Gastrocnemius medialis (tissue), 4 donors: ENCODE measurements at regions not wholly inside any gene's neighbourhood (a gene's known extent, or its start where the extent isn't known, plus 50 kb on each side); places are given as distances from the start of the nearest gene placed in this dataset.

Experiments
- ATAC-seq, 2 donors: fragments of 150-250 bp; one replicate each; pipeline ENCODE4 v1.9.1; 2016
- DNase-seq, 2 donors: peaks; one replicate each; pipeline ENCODE4 v3.0.0-alpha.2; 2019
- H3K27ac ChIP-seq, 4 donors: fragments of 200-600 bp; sonication (generic); 1 replicate in 1 of 4; 2 replicates in 3 of 4; pipeline ENCODE4 v1.5.1; 2016 to 2018; ENCODE audit warnings: mild to moderate bottlenecking in 2 of 4, moderate library complexity in 1 of 4
- H3K27me3 ChIP-seq, 3 donors: fragments of 200-600 bp; sonication (generic) in 2 of 3; 1 replicate in 1 of 3; 2 replicates in 2 of 3; pipeline versions ENCODE4 v1.5.1 to v1.6.0; 2016 to 2019; ENCODE audit warnings: mild to moderate bottlenecking in 1 of 3, moderate library complexity in 1 of 3
- H3K36me3 ChIP-seq, 2 donors: fragments of 200-600 bp; sonication (generic) in 1 of 2; one replicate each; pipeline ENCODE4 v1.5.1; 2017 to 2018
- H3K4me1 ChIP-seq, 2 donors: fragments of 200-600 bp; sonication (generic) in 1 of 2; one replicate each; pipeline ENCODE4 v1.5.1; 2016 to 2017; ENCODE audit warnings: mild to moderate bottlenecking in 2 of 2
- H3K4me3 ChIP-seq, 4 donors: fragments of 200-600 bp; sonication (generic) in 3 of 4; 1 replicate in 1 of 4; 2 replicates in 3 of 4; pipeline ENCODE4 v1.5.1; 2016 to 2019; ENCODE audit warnings: mild to moderate bottlenecking in 2 of 4
- H3K9me3 ChIP-seq, 3 donors: fragments of 200-600 bp; sonication (generic) in 2 of 3; 1 replicate in 1 of 3; 2 replicates in 2 of 3; pipeline ENCODE4 v1.5.1; 2016 to 2019
- POLR2A ChIP-seq, 2 donors: fragments of 450-650 bp; IDR thresholded peaks; one replicate each; pipeline ENCODE4 v1.6.1; 2017; ENCODE audit warnings: antibody characterized with exemption in 2 of 2, mild to moderate bottlenecking in 2 of 2, moderate library complexity in 2 of 2
- in situ Hi-C, 4 donors: fragments of 200-750 bp; cut with MboI; loops; one replicate each; pipeline versions ENCODE4 v1.15.0 to v1.8.0; 2017; ENCODE audit warnings: low sequenced_read_pairs in 4 of 4
- intact Hi-C: fragments of 100-400 bp; cut with DNase I; formaldehyde crosslinking; loops from one replicate; pipeline ENCODE4 v1.15.1; 2023; ENCODE audit warnings: low total_unique reads
- TF ChIP-seq, protein P1 (sequence below), 5 experiments: fragments of 450-650 bp in 3 of 5; fragments of 200-600 bp in 2 of 5; sonication (generic) in 2 of 5; IDR thresholded peaks in 4 of 5; conservative IDR thresholded peaks in 1 of 5; 1 replicate in 4 of 5; 2 replicates in 1 of 5; pipeline ENCODE4 v1.5.1; 2016 to 2019; ENCODE audit warnings: antibody characterized with exemption in 5 of 5, mild to moderate bottlenecking in 3 of 5, moderate library complexity in 3 of 5

DNA sequence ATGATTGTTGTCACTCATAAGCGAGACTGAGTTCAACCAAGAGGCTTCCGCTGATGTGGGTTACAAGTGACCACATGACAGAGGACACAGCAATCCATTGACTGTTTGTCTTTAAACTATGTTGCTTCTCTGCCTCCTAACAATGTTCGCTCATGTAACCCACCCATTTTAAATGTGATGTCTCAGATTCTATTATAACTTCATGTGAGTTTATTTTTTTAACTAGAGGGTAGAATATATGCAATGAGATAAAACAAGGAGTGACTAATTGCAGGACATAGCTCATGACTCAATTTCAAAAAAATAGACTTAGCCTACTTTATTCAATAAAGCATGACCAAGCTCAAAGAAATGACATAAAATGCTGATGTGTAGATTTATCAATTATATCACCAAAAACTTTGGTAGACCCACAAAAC, 119.2 kb upstream of the SASH1 start:
- Histone ChIP-seq H3K4me1 (no peaks in the 10 kb centered on the region), H3K9me3 (no peaks in the 10 kb centered on the region), H3K27me3 (no peaks in the 10 kb centered on the region), H3K36me3 (no peaks in the 10 kb centered on the region), H3K4me3 (no peak overlapping the region), H3K27ac (no peak overlapping the region)
- TF ChIP-seq, protein P1, sequence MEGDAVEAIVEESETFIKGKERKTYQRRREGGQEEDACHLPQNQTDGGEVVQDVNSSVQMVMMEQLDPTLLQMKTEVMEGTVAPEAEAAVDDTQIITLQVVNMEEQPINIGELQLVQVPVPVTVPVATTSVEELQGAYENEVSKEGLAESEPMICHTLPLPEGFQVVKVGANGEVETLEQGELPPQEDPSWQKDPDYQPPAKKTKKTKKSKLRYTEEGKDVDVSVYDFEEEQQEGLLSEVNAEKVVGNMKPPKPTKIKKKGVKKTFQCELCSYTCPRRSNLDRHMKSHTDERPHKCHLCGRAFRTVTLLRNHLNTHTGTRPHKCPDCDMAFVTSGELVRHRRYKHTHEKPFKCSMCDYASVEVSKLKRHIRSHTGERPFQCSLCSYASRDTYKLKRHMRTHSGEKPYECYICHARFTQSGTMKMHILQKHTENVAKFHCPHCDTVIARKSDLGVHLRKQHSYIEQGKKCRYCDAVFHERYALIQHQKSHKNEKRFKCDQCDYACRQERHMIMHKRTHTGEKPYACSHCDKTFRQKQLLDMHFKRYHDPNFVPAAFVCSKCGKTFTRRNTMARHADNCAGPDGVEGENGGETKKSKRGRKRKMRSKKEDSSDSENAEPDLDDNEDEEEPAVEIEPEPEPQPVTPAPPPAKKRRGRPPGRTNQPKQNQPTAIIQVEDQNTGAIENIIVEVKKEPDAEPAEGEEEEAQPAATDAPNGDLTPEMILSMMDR (IDR thresholded peaks at IDR 0.05 in 4 of 5, conservative IDR thresholded peaks at IDR 0.05 in 1 of 5) = no peak
- TF ChIP-seq POLR2A (IDR thresholded peaks at IDR 0.05) = no peak
- no peak for ATAC-seq
- intact Hi-C loops = loop anchor here (5.0 kb wide), 1 partner anchor 456 kb away; no protein-coding TSS in a partner anchor
- in situ Hi-C loops = no loop called here
- no peak for DNase-seq

DNA sequence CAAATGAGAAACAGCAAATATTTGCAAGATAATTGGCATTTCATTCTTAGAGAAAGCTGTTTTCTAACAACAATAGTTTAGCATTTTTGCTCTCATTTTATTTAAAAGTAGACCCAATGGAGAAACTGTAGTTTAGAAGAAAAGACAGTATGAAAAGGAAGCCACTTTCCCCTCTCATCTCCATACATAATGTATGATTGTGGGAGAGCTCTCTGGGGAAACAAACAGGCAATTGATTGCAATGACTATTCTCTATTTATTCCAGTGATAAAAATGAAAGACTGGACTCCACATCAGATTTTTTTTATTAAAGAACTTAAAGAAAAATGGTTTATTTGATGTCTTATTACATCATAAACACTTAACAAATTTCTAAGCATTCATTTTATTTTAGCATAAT, 116.8 kb upstream of the SASH1 start:
- intact Hi-C loops (no loop called here), in situ Hi-C loops (no loop called here)
- TF ChIP-seq, protein P1 (IDR thresholded peaks at IDR 0.05 in 4 of 5, conservative IDR thresholded peaks at IDR 0.05 in 1 of 5) = no peak
- Histone ChIP-seq H3K36me3 (no peaks in the 10 kb centered on the region), H3K4me1 (no peaks in the 10 kb centered on the region), H3K9me3 (no peaks in the 10 kb centered on the region), H3K27ac (no peak overlapping the region), H3K27me3 (no peaks in the 10 kb centered on the region), H3K4me3 (no peak overlapping the region)
- ATAC-seq (no peak), DNase-seq (no peak)

DNA sequence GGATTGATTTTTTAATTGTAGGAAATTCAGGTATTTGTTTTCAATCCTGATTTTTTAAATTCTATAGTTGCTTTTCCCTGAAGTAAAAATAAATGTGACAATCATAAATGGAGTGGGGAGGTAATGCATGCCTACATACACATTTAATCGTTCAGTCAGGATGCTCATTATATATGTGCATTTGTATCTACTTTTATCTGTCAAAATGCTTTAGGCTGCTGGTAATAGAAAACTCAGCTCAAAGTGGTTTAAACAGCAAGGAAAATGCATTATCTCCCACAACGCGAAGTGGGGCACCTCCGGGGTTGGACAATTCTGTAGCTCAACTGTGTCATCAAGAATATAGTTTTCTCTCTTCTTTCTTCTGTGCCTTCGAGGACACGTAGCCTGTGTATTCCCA, 116.4 kb upstream of the SASH1 start:
- TF ChIP-seq, protein P1 (IDR thresholded peaks at IDR 0.05 in 4 of 5, conservative IDR thresholded peaks at IDR 0.05 in 1 of 5) = no peak
- TF ChIP-seq POLR2A (IDR thresholded peaks at IDR 0.05) = no peak
- Histone ChIP-seq H3K27ac (no peak overlapping the region), H3K27me3 (no peaks in the 10 kb centered on the region), H3K36me3 (no peaks in the 10 kb centered on the region), H3K9me3 (no peaks in the 10 kb centered on the region), H3K4me3 (no peak overlapping the region), H3K4me1 (no peaks in the 10 kb centered on the region)
- intact Hi-C loops = no loop called here
- in situ Hi-C loops = no loop called here
- no peak for ATAC-seq
- no peak for DNase-seq

DNA sequence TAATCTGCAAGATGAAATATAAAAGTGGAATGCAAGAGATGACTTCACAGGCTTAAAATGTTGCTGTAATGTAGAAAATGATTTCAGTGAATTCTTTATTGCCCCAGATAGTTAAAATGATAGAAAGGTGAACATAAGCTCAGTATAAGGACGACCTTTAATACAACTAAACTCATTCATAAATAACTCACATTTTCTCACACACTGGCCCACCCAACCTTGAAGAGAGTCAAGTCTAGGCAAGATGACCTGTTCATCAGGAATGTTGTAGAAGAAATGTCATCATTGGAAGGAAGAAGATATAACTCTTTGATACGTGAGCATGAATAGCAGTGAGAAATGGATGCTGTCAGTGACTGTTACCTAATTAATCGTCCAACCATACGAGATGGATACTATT, 111.1 kb upstream of the SASH1 start:
- Histone ChIP-seq H3K36me3 (no peaks in the 10 kb centered on the region), H3K9me3 (no peaks in the 10 kb centered on the region), H3K4me3 (no peak overlapping the region), H3K27me3 (no peaks in the 10 kb centered on the region), H3K27ac (no peak overlapping the region), H3K4me1 (no peaks in the 10 kb centered on the region)
- TF ChIP-seq, protein P1 (IDR thresholded peaks at IDR 0.05 in 4 of 5, conservative IDR thresholded peaks at IDR 0.05 in 1 of 5) = no peak
- TF ChIP-seq POLR2A (IDR thresholded peaks at IDR 0.05) = no peak
- intact Hi-C loops (no loop called here), in situ Hi-C loops (no loop called here)
- DNase-seq (no peak), ATAC-seq (no peak)

DNA sequence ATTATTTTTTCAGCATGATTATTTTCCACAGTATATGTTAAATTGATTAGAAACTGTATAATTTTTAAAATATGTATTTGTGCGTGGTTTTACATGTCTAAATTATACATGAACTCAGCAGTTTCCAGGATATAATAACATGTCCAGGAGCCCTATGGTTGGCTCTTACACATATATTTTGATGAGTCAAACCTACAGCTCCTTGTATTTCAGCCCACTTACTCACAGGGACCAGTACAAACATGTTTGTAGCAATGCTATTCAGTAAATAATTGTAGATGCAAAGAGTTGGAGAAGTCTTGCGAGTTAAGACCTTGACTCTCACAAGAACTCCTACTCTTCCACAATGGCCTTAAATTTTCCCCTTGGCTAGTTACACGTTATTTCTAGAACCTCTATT, 107.2 kb upstream of the SASH1 start:
- H3K4me3 ChIP-seq = no peak overlapping the region
- in situ Hi-C loops (no loop called here), intact Hi-C loops (no loop called here)
- no peak for DNase-seq
- peaks cover 0 to 3% of the 10 kb centered on the region in 2 donors for H3K4me1 ChIP-seq
- ATAC-seq = no peak
- no peak for TF ChIP-seq POLR2A (IDR thresholded peaks at IDR 0.05)
- TF ChIP-seq, protein P1 (IDR thresholded peaks at IDR 0.05 in 4 of 5, conservative IDR thresholded peaks at IDR 0.05 in 1 of 5) = no peak
- H3K9me3 ChIP-seq = no peaks in the 10 kb centered on the region
- H3K27ac ChIP-seq = no peak overlapping the region
- H3K27me3 ChIP-seq = no peaks in the 10 kb centered on the region
- no peaks in the 10 kb centered on the region for H3K36me3 ChIP-seq
